PC-9 (cell line): ENCODE measurements at regions not wholly inside any gene's neighbourhood (a gene's known extent, or its start where the extent isn't known, plus 50 kb on each side); places are given as distances from the start of the nearest gene placed in this dataset.

Experiments used
- EZH2 ChIP-seq: fragments of 200-600 bp; sonication (generic); IDR thresholded peaks from 2 replicates; pipeline ENCODE4 v1.8.0; 2017; ENCODE audit warnings: antibody characterized with exemption, low read depth
- TF ChIP-seq, protein P1 (sequence below): fragments of 200-600 bp; sonication (generic); conservative IDR thresholded peaks from 2 replicates; pipeline ENCODE4 v1.6.1; 2017; ENCODE audit warnings: mixed run types, antibody characterized with exemption, mild to moderate bottlenecking, moderate library complexity

DNA sequence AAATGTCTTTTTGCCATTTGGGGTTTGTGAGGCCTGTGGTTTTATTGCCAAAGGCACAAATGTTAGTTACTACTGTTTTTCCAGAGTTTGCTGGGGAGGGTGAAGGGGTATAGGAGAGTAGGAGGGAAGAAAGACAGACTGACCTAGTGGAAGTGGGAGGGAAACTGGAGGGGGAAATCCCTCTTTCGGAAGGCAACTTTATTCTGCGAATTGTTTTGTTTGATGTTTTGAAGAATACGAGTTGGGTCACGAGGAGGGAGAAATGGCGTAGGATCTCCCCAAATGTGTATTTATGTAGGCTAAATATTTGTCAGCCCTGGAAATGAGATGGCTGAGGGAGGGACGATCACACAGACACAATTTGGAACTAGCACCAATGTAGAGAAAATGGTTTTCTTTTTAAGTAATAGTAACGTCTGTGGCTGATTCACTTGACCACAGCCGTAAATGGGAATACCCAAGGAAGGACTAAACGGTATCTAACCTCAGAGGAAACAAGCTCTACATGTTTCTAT is 172.3 kb downstream of the ICOS start:
- TF ChIP-seq, protein P1, sequence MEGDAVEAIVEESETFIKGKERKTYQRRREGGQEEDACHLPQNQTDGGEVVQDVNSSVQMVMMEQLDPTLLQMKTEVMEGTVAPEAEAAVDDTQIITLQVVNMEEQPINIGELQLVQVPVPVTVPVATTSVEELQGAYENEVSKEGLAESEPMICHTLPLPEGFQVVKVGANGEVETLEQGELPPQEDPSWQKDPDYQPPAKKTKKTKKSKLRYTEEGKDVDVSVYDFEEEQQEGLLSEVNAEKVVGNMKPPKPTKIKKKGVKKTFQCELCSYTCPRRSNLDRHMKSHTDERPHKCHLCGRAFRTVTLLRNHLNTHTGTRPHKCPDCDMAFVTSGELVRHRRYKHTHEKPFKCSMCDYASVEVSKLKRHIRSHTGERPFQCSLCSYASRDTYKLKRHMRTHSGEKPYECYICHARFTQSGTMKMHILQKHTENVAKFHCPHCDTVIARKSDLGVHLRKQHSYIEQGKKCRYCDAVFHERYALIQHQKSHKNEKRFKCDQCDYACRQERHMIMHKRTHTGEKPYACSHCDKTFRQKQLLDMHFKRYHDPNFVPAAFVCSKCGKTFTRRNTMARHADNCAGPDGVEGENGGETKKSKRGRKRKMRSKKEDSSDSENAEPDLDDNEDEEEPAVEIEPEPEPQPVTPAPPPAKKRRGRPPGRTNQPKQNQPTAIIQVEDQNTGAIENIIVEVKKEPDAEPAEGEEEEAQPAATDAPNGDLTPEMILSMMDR, result no peak
- no peak for TF ChIP-seq EZH2
